ENCODE measurements at regions not wholly inside any gene's neighbourhood (a gene's known extent, or its start where the extent isn't known, plus 50 kb on each side); places are given as distances from the start of the nearest gene placed in this dataset. TPM values are rescaled to one million over a fixed set of nuclear protein-coding genes. Genes with fewer than 3 reads are reported as not detected.

- Histone ChIP-seq H3K9me3 (no peaks in the 10 kb centered on the region), H3K27me3 (no peaks in the 10 kb centered on the region), H3K36me3 (no peaks in the 10 kb centered on the region), H3K4me3 (no peak overlapping the region), H3K27ac (no peak overlapping the region), H3K4me1 (no peaks in the 10 kb centered on the region)
- 69 to 79% methylated on average over 7 of the region's 7 CpGs for WGBS, 2 donors
- TF ChIP-seq POLR2A (IDR thresholded peaks at IDR 0.05) (no peak), CTCF (IDR thresholded peaks at IDR 0.05) (no peak), EP300 (IDR thresholded peaks at IDR 0.05) (no peak)
- DNase-seq (ENCODE audit: low spot score in 2 of 2), result no peak
These were observed 50.7 kb upstream of the RHOU start for GRCh38 chr1:228684607-228685006.

GRCh38 chr1:228685081-228685660, 50.1 kb upstream of the RHOU start:
- 87 to 88% methylated on average over 1 of the region's 1 CpG for WGBS, 2 donors
- no peak for TF ChIP-seq CTCF (IDR thresholded peaks at IDR 0.05)
- no peak for TF ChIP-seq POLR2A (IDR thresholded peaks at IDR 0.05)
- no peak for TF ChIP-seq EP300 (IDR thresholded peaks at IDR 0.05)

More at GRCh38 chr1:228685081-228685660, 50.1 kb upstream of the RHOU start:
- Histone ChIP-seq H3K27ac (no peak overlapping the region), H3K36me3 (no peaks in the 10 kb centered on the region), H3K4me3 (no peak overlapping the region), H3K27me3 (no peaks in the 10 kb centered on the region), H3K9me3 (no peaks in the 10 kb centered on the region), H3K4me1 (no peaks in the 10 kb centered on the region)
- DNase-seq (ENCODE audit: low spot score in 2 of 2), result no peak

Small RNAs in the stretch of these regions (small RNA-seq; reads per million reads assigned to genes)
- gene RF00432, result not detected
- gene RNA5S10, result not detected
- not detected for gene RNA5S11
- not detected for gene RNA5S12
- gene RNA5S13, result not detected
- not detected for gene RNA5S14
- gene RNA5S15, result not detected
- not detected for gene RNA5S16
- gene RNA5S17, result not detected
- not detected for gene RNA5S2
- not detected for gene RNA5S3
- not detected for gene RNA5S4
- not detected for gene RNA5S5
- gene RNA5S6, result not detected
- not detected for gene RNA5S7
- gene RNA5S8, result not detected
- not detected for gene RNA5S9
- not detected for gene RNA5SP18
